ENCODE measurements at regions not wholly inside any gene's neighbourhood (a gene's known extent, or its start where the extent isn't known, plus 50 kb on each side); places are given as distances from the start of the nearest gene placed in this dataset.

- Histone ChIP-seq H3K27ac (no peak overlapping the region), H3K4me3 (no peak overlapping the region), H3K4me2 (ENCODE audit: unreplicated experiment) (no peak overlapping the region), H3K79me2 (ENCODE audit: insufficient read depth) (no peaks in the 10 kb centered on the region), H4K20me1 (ENCODE audit: insufficient read depth) (no peaks in the 10 kb centered on the region), H3K9me3 (ENCODE audit: low read depth) (no peaks in the 10 kb centered on the region), H3K36me3 (ENCODE audit: low read depth) (no peaks in the 10 kb centered on the region), H3K27me3 (replicated peaks; ENCODE audit: insufficient read depth) (peaks cover 17% of the 10 kb centered on the region), H3F3A (ENCODE audit: insufficient read depth) (no peaks in the 10 kb centered on the region), H3K9ac (no peak overlapping the region), H3K4me1 (ENCODE audit: insufficient read depth) (no peaks in the 10 kb centered on the region), H2AFZ (no peak overlapping the region), H3K9me2 (ENCODE audit: insufficient read depth) (no peaks in the 10 kb centered on the region)
- in situ Hi-C loops (cut with MboI) = no loop called here
- WGBS, 2 experiments (ENCODE audit: low coverage in 1 of 2, low lambda C conversion rate in 2 of 2, missing lambda C conversion rate in 2 of 2) = 25 to 27% methylated on average over 11 of the region's 11 CpGs
- no peak for DNase-seq
- TF ChIP-seq EZH2 (IDR thresholded peaks at IDR 0.05; ENCODE audit: insufficient read depth, poor library complexity, severe bottlenecking) (peak; percentile 32), EZH2phosphoT487 (IDR thresholded peaks at IDR 0.05; ENCODE audit: insufficient read depth, low read depth) (no peak)
These were observed 109.2 kb upstream of the SLC6A11 start for GRCh38 chr3:10706740-10707399.

- WGBS, 2 experiments (ENCODE audit: low coverage in 1 of 2, low lambda C conversion rate in 2 of 2, missing lambda C conversion rate in 2 of 2) = 0 to 2% methylated on average over 6 to 64 of the region's 93 CpGs
- in situ Hi-C loops (cut with MboI) = no loop called here
- TF ChIP-seq EZH2 (IDR thresholded peaks at IDR 0.05; ENCODE audit: insufficient read depth, poor library complexity, severe bottlenecking) = no peak
- TF ChIP-seq EZH2phosphoT487 (IDR thresholded peaks at IDR 0.05; ENCODE audit: insufficient read depth, low read depth) = no peak
- Histone ChIP-seq H3K9me3 (ENCODE audit: low read depth) (no peaks in the 10 kb centered on the region), H3K36me3 (ENCODE audit: low read depth) (no peaks in the 10 kb centered on the region), H3K27me3 (replicated peaks; ENCODE audit: insufficient read depth) (peaks cover 17% of the 10 kb centered on the region), H3K9me2 (ENCODE audit: insufficient read depth) (no peaks in the 10 kb centered on the region), H3K4me1 (ENCODE audit: insufficient read depth) (no peaks in the 10 kb centered on the region), H3F3A (ENCODE audit: insufficient read depth) (no peaks in the 10 kb centered on the region), H4K20me1 (ENCODE audit: insufficient read depth) (no peaks in the 10 kb centered on the region), H3K27ac (no peak overlapping the region), H3K4me2 (ENCODE audit: unreplicated experiment) (no peak overlapping the region), H3K4me3 (no peak overlapping the region), H3K79me2 (ENCODE audit: insufficient read depth) (no peaks in the 10 kb centered on the region), H2AFZ (no peak overlapping the region), H3K9ac (no peak overlapping the region)
- peak; percentile 8 for DNase-seq
These were observed 108.4 kb upstream of the SLC6A11 start for GRCh38 chr3:10707400-10708215.

- 12 to 20% methylated on average over 12 to 22 of the region's 25 CpGs for WGBS, 2 experiments (ENCODE audit: low coverage in 1 of 2, low lambda C conversion rate in 2 of 2, missing lambda C conversion rate in 2 of 2)
- H4K20me1 ChIP-seq (ENCODE audit: insufficient read depth) = no peaks in the 10 kb centered on the region
- no peaks in the 10 kb centered on the region for H3K79me2 ChIP-seq (ENCODE audit: insufficient read depth)
- H3K4me1 ChIP-seq (ENCODE audit: insufficient read depth) = no peaks in the 10 kb centered on the region
- no peaks in the 10 kb centered on the region for H3F3A ChIP-seq (ENCODE audit: insufficient read depth)
- no peaks in the 10 kb centered on the region for H3K9me2 ChIP-seq (ENCODE audit: insufficient read depth)
- H3K9ac ChIP-seq = no peak overlapping the region
- H3K4me2 ChIP-seq (ENCODE audit: unreplicated experiment) = no peak overlapping the region
- no peak for DNase-seq
- H3K4me3 ChIP-seq = no peak overlapping the region
- peaks cover 17% of the 10 kb centered on the region for H3K27me3 ChIP-seq (replicated peaks; ENCODE audit: insufficient read depth)
- no peak overlapping the region for H2AFZ ChIP-seq
- in situ Hi-C loops (cut with MboI) = no loop called here
- no peak for TF ChIP-seq EZH2phosphoT487 (IDR thresholded peaks at IDR 0.05; ENCODE audit: insufficient read depth, low read depth)
- no peak for TF ChIP-seq EZH2 (IDR thresholded peaks at IDR 0.05; ENCODE audit: insufficient read depth, poor library complexity, severe bottlenecking)
- H3K36me3 ChIP-seq (ENCODE audit: low read depth) = no peaks in the 10 kb centered on the region
- no peak overlapping the region for H3K27ac ChIP-seq
- H3K9me3 ChIP-seq (ENCODE audit: low read depth) = no peaks in the 10 kb centered on the region
These were observed 107.7 kb upstream of the SLC6A11 start for GRCh38 chr3:10708216-10708893.

- no peaks in the 10 kb centered on the region for H4K20me1 ChIP-seq (ENCODE audit: insufficient read depth)
- no peak for DNase-seq
- H3K9me3 ChIP-seq (ENCODE audit: low read depth) = no peaks in the 10 kb centered on the region
- no peak overlapping the region for H3K4me2 ChIP-seq (ENCODE audit: unreplicated experiment)
- H2AFZ ChIP-seq = no peak overlapping the region
- no peaks in the 10 kb centered on the region for H3K9me2 ChIP-seq (ENCODE audit: insufficient read depth)
- no peak overlapping the region for H3K27ac ChIP-seq
- H3F3A ChIP-seq (ENCODE audit: insufficient read depth) = no peaks in the 10 kb centered on the region
- TF ChIP-seq EZH2phosphoT487 (IDR thresholded peaks at IDR 0.05; ENCODE audit: insufficient read depth, low read depth) (no peak), EZH2 (IDR thresholded peaks at IDR 0.05; ENCODE audit: insufficient read depth, poor library complexity, severe bottlenecking) (no peak)
- no peaks in the 10 kb centered on the region for H3K4me1 ChIP-seq (ENCODE audit: insufficient read depth)
- H3K36me3 ChIP-seq (ENCODE audit: low read depth) = no peaks in the 10 kb centered on the region
- H3K4me3 ChIP-seq = no peak overlapping the region
- no peaks in the 10 kb centered on the region for H3K79me2 ChIP-seq (ENCODE audit: insufficient read depth)
- in situ Hi-C loops (cut with MboI) = no loop called here
- 56 to 57% methylated on average over 9 of the region's 9 CpGs for WGBS, 2 experiments (ENCODE audit: low coverage in 1 of 2, low lambda C conversion rate in 2 of 2, missing lambda C conversion rate in 2 of 2)
- H3K9ac ChIP-seq = no peak overlapping the region
- H3K27me3 ChIP-seq (replicated peaks; ENCODE audit: insufficient read depth) = peaks cover 17% of the 10 kb centered on the region
These were observed 106.8 kb upstream of the SLC6A11 start for GRCh38 chr3:10709110-10709781.
